GM12891 (cell line): ENCODE measurements at regions not wholly inside any gene's neighbourhood (a gene's known extent, or its start where the extent isn't known, plus 50 kb on each side); places are given as distances from the start of the nearest gene placed in this dataset.

ENCODE experiments used
- POLR2A ChIP-seq: IDR thresholded peaks from 2 replicates; pipeline ENCODE4 v1.6.1; 2011; ENCODE audit warnings: low read depth, low read length, control low read depth
- TAF1 ChIP-seq: IDR thresholded peaks from 2 replicates; pipeline ENCODE4 v1.6.1; 2011; ENCODE audit warnings: low read depth, low read length, control low read depth

GRCh38 chr20:16860914-16861313 lies 112.8 kb downstream of the OTOR start:
- TF ChIP-seq POLR2A (no peak), TAF1 (no peak)
